Kidney capillary endothelial cell (primary cell): ENCODE measurements at regions not wholly inside any gene's neighbourhood (a gene's known extent, or its start where the extent isn't known, plus 50 kb on each side); places are given as distances from the start of the nearest gene placed in this dataset.
"Not testable (repeated sequence)": the region's sequence is repeated elsewhere in the genome, so short reads cannot be mapped to it uniquely, and the experiment has no call there.

ENCODE experiments used
- DNase-seq: peaks from one replicate; pipeline ENCODE4 v3.0.0-alpha.2; 2018; ENCODE audit warnings: low spot score

- no peak for DNase-seq
These were observed 586.7 kb downstream of the HINT1 start for GRCh38 chr5:130578354-130578753.

GRCh38 chr5:130571076-130571475 lies 594.0 kb downstream of the HINT1 start:
- DNase-seq: no peak

DNA sequence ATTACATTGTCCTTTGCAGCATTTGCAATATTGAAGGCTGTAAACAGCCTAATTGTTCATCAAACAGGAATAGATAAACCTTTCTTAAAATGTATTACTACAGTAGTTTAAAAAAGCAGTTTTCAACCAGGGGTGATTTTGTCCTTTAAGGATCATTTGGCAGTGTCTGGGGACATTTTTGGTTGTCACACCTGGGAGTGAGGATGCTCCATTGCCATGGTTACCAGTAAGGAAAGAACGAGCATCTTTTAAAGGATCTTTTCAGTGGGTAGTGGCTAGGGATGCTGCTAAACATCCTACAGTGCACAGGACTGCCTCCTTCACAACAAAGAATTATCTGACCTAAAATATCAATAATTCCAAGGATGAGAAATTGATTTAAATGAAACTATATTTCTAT lies 596.3 kb downstream of the HINT1 start:
- no peak for DNase-seq

DNA sequence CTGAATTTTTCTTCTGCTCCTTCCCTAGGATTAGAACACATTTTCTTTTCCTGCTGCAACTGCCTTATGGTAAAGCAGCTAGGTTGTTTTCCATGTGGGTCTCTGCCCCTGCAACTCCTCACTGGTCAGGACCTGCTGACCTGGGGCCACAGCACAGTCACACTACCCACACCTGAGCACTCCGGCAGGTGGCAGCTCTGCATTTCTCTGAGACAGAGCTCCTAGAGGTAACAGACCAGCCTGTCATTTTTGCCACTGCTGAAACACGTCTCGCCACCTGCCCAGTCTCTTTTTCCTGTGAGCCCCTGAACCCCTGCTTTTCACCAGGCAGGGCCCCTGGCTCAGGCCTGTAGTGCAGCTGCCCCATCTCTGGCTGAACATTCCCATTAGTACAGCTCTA lies 609.6 kb downstream of the HINT1 start:
- DNase-seq: no peak

DNA sequence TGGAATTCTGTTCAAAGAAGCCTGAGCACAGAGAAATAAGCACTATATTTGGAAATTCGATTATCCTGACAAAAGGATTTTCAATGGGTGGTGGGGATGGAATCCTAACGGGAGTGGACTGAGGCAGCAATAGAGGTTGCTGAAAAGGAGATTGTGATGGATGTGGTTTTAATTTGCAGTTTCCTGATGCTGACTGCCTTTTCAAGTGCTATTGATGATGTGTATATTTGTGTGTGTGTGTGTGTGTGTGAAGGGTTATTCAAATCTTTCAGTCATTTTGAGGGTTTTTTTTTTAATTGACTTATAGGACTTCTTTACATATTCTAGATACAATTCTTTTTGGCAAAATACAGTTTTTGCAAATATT lies 614.5 kb downstream of the HINT1 start:
- no peak for DNase-seq

DNA sequence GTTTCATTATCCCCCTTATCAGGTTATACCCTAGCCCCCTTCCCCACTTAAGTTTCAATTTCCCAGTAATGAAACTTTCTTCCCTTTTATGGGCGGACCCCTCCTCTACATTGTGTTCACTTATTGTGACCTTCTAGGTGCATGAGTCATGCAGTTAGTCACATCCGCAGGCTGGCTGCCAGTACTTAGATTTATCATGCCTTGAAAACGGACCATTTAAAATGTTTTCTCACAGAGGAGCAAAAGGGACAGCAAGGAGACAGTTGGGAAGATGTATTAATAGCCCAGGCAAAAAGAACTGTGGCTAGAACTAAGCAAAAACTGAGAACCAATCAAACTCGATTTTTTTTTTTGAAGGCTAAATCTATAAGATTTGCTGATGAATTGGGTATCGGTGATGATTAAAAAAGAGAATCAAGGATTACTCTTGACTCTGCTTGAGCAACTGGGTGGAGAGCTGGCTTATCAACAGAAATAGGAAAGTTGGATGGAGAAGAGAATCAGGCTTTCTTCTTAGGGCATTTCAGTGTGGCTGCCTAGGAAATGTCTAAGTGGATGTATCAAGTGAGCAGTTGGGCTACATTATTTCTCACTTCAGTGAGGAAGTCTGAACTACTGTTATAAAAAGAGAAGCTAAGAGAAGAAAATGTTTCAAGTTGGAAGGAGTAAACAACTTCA lies 615.0 kb downstream of the HINT1 start:
- peak; percentile 45 for DNase-seq

DNA sequence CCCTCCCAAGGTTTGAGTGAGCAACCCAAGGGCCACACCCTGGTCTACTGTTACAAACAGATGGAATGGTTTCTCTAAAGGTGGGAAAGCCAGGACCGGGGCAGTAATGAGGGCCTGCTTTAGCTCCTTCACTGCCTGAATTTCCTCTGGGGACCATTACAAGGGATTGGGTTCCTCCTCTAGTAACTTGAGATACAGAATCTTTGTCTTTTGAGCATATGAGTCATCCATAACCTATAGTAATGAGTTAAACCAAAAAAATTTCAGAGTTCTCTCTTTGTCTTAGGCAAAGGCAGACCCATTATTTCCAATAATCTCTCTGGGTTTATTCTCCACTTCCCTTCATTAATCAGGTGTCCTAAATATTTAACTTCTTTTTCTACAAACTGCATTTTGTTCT lies 618.8 kb downstream of the HINT1 start:
- no peak for DNase-seq

DNA sequence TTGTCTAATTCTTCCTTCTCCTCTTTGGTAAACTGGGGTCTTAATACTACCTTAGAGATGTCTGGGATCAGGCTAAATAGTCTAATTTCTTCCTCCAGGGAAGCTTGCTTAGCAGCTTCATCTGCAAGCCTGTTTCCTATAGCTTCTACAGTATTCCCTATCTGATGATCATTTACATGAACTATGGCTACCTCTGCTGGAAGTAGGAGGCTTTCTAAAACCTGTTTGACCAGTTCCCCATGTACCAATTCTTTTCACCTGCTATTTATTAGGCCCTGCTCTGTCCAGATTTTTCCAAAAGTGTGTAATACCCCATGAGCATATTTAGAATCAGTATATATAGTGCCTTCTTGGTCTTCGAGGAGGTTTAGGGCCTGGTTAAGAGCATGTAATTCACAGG lies 619.8 kb downstream of the HINT1 start:
- no peak for DNase-seq

DNA sequence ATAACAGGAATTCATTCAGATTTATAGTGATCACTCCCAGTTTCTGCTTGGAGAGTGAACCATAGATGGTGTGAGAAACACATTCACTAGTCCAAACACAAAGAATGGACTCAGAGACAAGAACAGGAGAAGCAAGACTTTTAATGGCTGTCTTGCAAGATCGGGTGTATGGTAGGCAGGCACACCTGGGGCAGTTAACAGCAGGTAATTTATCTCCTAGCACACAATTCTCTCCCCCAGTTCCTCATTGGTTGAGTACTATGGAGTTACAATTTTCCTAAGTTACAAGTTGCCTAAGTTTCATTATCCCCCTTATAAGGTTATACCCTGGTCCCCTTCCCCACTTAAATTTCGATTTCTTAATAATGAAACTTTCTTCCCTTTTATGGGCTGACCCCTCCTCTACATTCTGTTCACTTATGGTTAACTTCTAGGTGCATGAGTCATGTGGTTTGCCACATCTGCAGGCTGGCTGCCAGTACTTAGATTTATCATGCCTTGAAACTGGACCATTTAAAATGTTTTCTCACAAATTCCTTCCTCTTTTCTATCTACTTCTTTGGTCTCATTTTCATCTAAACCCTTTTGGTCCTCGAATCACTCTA lies 623.3 kb downstream of the HINT1 start:
- no peak for DNase-seq

DNA sequence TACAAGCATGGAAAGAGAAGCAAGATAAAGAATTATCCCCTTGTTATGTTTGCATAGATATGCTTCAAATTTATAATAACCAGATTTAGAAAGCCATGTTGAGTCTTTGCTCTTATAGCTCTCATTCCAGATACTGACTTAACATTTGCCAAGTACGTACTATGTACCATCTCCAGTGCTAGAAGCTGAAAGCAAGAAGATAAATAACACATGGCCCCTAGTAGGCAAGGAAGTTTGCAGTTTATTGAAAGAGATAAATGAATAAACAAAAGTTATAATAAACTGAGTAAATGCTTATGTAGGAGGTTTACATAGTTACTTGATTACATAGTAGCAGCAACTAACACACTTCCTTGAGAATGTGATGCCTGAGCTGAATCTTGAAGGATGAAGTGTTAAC lies 628.4 kb downstream of the HINT1 start:
- DNase-seq: no peak

DNA sequence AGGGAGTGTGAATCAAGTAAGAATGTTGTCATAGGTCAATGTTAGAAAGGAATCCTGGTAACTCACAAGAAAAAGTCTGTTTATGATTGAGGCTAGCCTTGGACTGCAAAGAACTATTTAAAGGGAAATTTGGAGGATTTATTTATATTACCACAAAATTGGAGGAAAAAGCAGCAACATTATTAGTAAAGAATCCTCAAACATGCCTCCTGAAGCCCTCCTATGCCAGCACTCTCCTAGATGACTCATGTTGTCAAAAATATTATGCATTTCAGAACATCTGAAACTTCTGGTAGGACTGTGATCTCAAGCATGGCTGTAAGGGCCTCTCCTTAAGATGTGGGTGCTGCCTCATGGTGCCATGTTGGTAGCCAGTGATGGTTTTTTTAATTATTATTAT lies 628.5 kb downstream of the CHSY3 start:
- DNase-seq: no peak

- no peak for DNase-seq
These were observed 625.5 kb downstream of the CHSY3 start for GRCh38 chr5:130529511-130530485.

GRCh38 chr5:130529111-130529510 lies 624.8 kb downstream of the CHSY3 start:
- no peak for DNase-seq

- no peak for DNase-seq
These were observed 624.2 kb downstream of the CHSY3 start for GRCh38 chr5:130528474-130528873.

GRCh38 chr5:130526708-130527107 lies 622.4 kb downstream of the CHSY3 start:
- DNase-seq: no peak

- DNase-seq: no peak
These were observed 615.9 kb downstream of the CHSY3 start for GRCh38 chr5:130520211-130520610.

- DNase-seq: no peak
These were observed 610.9 kb downstream of the CHSY3 start for GRCh38 chr5:130514984-130515690.

- no peak for DNase-seq
These were observed 598.4 kb downstream of the CHSY3 start for GRCh38 chr5:130502702-130503101.

DNA sequence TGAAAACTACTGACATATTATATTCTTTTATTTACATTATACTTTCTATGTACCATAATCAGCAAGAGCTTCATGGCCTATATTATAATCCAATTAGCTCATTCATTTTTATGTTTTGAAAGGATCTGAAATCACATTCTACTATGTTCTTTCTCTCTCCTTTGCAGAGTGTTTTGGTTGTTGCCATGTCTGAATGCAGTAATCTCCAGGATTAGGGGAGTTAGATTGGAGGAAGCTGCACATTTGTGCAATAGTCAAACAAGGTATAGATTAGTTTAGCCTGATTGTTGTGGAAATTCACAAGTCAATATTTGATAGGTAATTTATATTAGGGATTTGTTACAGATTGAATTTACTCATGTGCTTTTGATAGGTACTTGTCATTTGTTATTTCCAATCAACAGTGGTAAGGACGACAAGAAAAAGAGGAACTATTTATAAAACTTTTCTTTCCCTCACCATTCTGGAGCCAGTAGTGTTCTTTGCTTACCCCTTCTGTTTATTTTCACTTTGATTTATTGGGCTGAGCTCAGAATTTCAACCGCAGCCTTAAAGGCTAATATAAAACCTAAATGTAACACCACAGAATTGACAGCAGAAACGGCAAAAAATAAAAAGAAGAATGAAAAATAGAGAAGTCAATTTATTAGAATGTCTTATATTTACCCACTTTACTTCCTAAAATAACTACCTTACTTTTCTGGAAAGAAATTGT lies 597.0 kb downstream of the CHSY3 start:
- DNase-seq: no peak

GRCh38 chr5:130500495-130500894 lies 596.2 kb downstream of the CHSY3 start:
- not testable (repeated sequence) for DNase-seq

GRCh38 chr5:130496215-130496614 lies 592.0 kb downstream of the CHSY3 start:
- DNase-seq: no peak

DNA sequence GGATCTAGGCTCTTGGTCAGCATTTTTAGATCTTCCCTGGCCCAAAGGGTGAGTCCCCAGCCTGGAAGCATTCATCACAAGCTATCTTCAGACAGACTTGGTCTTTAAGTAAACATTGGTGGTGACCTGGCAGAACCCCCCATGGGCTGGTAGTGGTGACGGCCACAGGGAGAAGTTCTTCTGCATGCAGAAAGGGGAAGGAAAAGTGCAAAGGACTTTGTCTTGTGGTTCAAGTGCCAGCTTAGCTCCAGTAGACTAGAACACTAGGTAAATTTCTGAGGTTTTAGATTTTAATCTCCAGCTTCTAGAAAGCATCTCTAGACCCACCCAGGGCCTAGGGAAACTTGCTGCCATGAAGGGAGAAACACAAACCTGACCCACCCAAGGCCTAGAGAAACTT lies 584.0 kb downstream of the CHSY3 start:
- no peak for DNase-seq
